ENCODE measurements at regions not wholly inside any gene's neighbourhood (a gene's known extent, or its start where the extent isn't known, plus 50 kb on each side); places are given as distances from the start of the nearest gene placed in this dataset.

DNA sequence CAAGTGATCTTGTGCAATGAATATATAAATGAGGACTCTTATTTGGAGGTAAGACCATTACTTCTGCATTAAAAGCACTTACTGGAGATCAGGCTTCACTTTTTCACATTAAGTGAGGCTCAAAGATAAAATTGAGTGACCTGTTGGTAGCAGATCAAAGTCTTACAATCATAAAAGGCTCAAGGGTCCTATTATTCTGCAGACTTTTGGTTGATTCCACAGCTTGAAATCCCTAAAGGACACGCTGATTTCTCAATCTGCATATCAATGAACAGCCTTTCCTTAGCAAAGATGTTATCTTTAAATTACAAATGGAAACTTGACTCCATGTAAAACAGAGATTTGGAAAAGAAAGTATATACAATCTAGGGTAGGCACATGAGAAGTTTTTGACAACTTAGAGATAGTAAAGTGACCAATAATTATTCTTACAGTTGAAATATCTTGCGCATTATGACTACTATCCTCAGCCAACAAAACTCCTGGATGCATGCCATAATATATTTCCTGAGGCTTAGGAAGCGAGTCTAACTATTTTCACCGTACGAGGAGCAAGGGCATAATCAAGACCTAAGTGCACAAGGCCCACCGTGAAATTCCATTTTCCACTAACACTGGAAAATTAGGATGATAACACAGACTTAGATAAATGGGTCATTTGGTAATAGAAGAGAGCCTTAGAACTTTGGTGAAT is 640.7 kb downstream of the LIG4 start:
- TF ChIP-seq, protein P1, sequence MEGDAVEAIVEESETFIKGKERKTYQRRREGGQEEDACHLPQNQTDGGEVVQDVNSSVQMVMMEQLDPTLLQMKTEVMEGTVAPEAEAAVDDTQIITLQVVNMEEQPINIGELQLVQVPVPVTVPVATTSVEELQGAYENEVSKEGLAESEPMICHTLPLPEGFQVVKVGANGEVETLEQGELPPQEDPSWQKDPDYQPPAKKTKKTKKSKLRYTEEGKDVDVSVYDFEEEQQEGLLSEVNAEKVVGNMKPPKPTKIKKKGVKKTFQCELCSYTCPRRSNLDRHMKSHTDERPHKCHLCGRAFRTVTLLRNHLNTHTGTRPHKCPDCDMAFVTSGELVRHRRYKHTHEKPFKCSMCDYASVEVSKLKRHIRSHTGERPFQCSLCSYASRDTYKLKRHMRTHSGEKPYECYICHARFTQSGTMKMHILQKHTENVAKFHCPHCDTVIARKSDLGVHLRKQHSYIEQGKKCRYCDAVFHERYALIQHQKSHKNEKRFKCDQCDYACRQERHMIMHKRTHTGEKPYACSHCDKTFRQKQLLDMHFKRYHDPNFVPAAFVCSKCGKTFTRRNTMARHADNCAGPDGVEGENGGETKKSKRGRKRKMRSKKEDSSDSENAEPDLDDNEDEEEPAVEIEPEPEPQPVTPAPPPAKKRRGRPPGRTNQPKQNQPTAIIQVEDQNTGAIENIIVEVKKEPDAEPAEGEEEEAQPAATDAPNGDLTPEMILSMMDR (IDR thresholded peaks at IDR 0.05 in 2 of 3, conservative IDR thresholded peaks at IDR 0.05 in 1 of 3; ENCODE audit: borderline replicate concordance in 1 of 3, insufficient read depth in 1 of 3, low read depth in 2 of 3, low read length in 2 of 3), result no peak
- TF ChIP-seq SIN3A (IDR thresholded peaks at IDR 0.05; ENCODE audit: low read depth) (no peak), POLR2AphosphoS5 (IDR thresholded peaks at IDR 0.05; ENCODE audit: low read depth, low read length) (no peak), ATF3 (IDR thresholded peaks at IDR 0.05) (no peak), MAX (IDR thresholded peaks at IDR 0.05) (no peak), POLR2A (IDR thresholded peaks at IDR 0.05; ENCODE audit: borderline replicate concordance, extremely low read depth, insufficient read depth, insufficient read length) (no peak), EZH2 (IDR thresholded peaks at IDR 0.05) (no peak), REST (IDR thresholded peaks at IDR 0.05; ENCODE audit: low read depth) (no peak), JUND (IDR thresholded peaks at IDR 0.05) (no peak), YY1 (IDR thresholded peaks at IDR 0.05; ENCODE audit: extremely low read depth, insufficient replicate concordance, low read depth, low read length) (no peak), EZH2phosphoT487 (IDR thresholded peaks at IDR 0.05; ENCODE audit: borderline replicate concordance) (no peak)
